KOPT-K1 (cell line): ENCODE measurements at regions not wholly inside any gene's neighbourhood (a gene's known extent, or its start where the extent isn't known, plus 50 kb on each side); places are given as distances from the start of the nearest gene placed in this dataset.
A peak's percentile ranks its signal among the peaks of the same experiment; 100 is the strongest.

ENCODE experiments used
- H3K27ac ChIP-seq: fragments of 200-600 bp; sonication (generic); 2 replicates; pipeline ENCODE4 v1.5.1; 2016; ENCODE audit warnings: antibody characterized with exemption, mild to moderate bottlenecking, low read depth, low read length; ENCODE audit not compliant: poor library complexity, severe bottlenecking
- H3K36me3 ChIP-seq: fragments of 200-600 bp; sonication (generic); 2 replicates; pipeline ENCODE4 v1.5.1; 2017; ENCODE audit warnings: antibody characterized with exemption, mild to moderate bottlenecking, low read length, moderate library complexity; ENCODE audit not compliant: insufficient read depth
- H3K9me3 ChIP-seq: fragments of 200-600 bp; sonication (generic); 2 replicates; pipeline ENCODE4 v1.5.1; 2017; ENCODE audit warnings: antibody characterized with exemption, low read length, mild to moderate bottlenecking; ENCODE audit not compliant: insufficient read depth, poor library complexity, severe bottlenecking

- Histone ChIP-seq H3K36me3 (no peaks in the 10 kb centered on the region), H3K9me3 (no peaks in the 10 kb centered on the region), H3K27ac (peak overlapping the region; percentile 100)
These were observed 171.2 kb downstream of the ETS2 start for GRCh38 chr21:38976900-38977299.

GRCh38 chr21:38973552-38973951, 167.8 kb downstream of the ETS2 start:
- Histone ChIP-seq H3K36me3 (no peaks in the 10 kb centered on the region), H3K9me3 (no peaks in the 10 kb centered on the region), H3K27ac (no peak overlapping the region)

GRCh38 chr21:38972078-38972477, 166.3 kb downstream of the ETS2 start:
- no peaks in the 10 kb centered on the region for H3K36me3 ChIP-seq
- H3K27ac ChIP-seq: no peak overlapping the region
- no peaks in the 10 kb centered on the region for H3K9me3 ChIP-seq

- H3K36me3 ChIP-seq: no peaks in the 10 kb centered on the region
- no peaks in the 10 kb centered on the region for H3K9me3 ChIP-seq
- H3K27ac ChIP-seq: peak overlapping the region; percentile 38
These were observed 165.0 kb downstream of the ETS2 start for GRCh38 chr21:38970765-38971164.

GRCh38 chr21:38968887-38969543, 163.3 kb downstream of the ETS2 start:
- Histone ChIP-seq H3K27ac (peak overlapping the region; percentile 26), H3K36me3 (no peaks in the 10 kb centered on the region), H3K9me3 (no peaks in the 10 kb centered on the region)

- peaks cover 27% of the 10 kb centered on the region for H3K9me3 ChIP-seq
- H3K36me3 ChIP-seq: no peaks in the 10 kb centered on the region
- H3K27ac ChIP-seq: no peak overlapping the region
These were observed 160.3 kb downstream of the ETS2 start for GRCh38 chr21:38965910-38966504.

- H3K27ac ChIP-seq: no peak overlapping the region
- peaks cover 35% of the 10 kb centered on the region for H3K9me3 ChIP-seq
- H3K36me3 ChIP-seq: no peaks in the 10 kb centered on the region
These were observed 159.5 kb downstream of the ETS2 start for GRCh38 chr21:38965241-38965640.

GRCh38 chr21:38963006-38963405, 157.3 kb downstream of the ETS2 start:
- Histone ChIP-seq H3K36me3 (no peaks in the 10 kb centered on the region), H3K27ac (no peak overlapping the region), H3K9me3 (peaks cover 41% of the 10 kb centered on the region)

- Histone ChIP-seq H3K9me3 (peaks cover 41% of the 10 kb centered on the region), H3K27ac (peak overlapping the region; percentile 58), H3K36me3 (no peaks in the 10 kb centered on the region)
These were observed 154.5 kb downstream of the ETS2 start for GRCh38 chr21:38960251-38960650.

- peak overlapping the region; percentile 58 for H3K27ac ChIP-seq
- H3K36me3 ChIP-seq: no peaks in the 10 kb centered on the region
- H3K9me3 ChIP-seq: peaks cover 41% of the 10 kb centered on the region
These were observed 153.9 kb downstream of the ETS2 start for GRCh38 chr21:38959692-38960061.

GRCh38 chr21:38958940-38959691, 153.4 kb downstream of the ETS2 start:
- H3K27ac ChIP-seq: peak overlapping the region; percentile 58
- peaks cover 41% of the 10 kb centered on the region for H3K9me3 ChIP-seq
- H3K36me3 ChIP-seq: no peaks in the 10 kb centered on the region

- H3K9me3 ChIP-seq: peaks cover 36% of the 10 kb centered on the region
- H3K36me3 ChIP-seq: no peaks in the 10 kb centered on the region
- H3K27ac ChIP-seq: peak overlapping the region; percentile 58
These were observed 152.6 kb downstream of the ETS2 start for GRCh38 chr21:38958323-38958705.

GRCh38 chr21:38957575-38958322, 152.0 kb downstream of the ETS2 start:
- peak overlapping the region; percentile 58 for H3K27ac ChIP-seq

GRCh38 chr21:38956856-38957571, 151.3 kb downstream of the ETS2 start:
- H3K36me3 ChIP-seq: no peaks in the 10 kb centered on the region
- peaks cover 23% of the 10 kb centered on the region for H3K9me3 ChIP-seq
- H3K27ac ChIP-seq: peak overlapping the region; percentile 58

More at GRCh38 chr21:38957575-38958322, 152.0 kb downstream of the ETS2 start:
- Histone ChIP-seq H3K36me3 (no peaks in the 10 kb centered on the region), H3K9me3 (peaks cover 31% of the 10 kb centered on the region)
